ENCODE measurements at regions not wholly inside any gene's neighbourhood (a gene's known extent, or its start where the extent isn't known, plus 50 kb on each side); places are given as distances from the start of the nearest gene placed in this dataset.
A peak's percentile ranks its signal among the peaks of the same experiment; 100 is the strongest.

GRCh38 chr4:14184265-14184664, 556.7 kb upstream of the BOD1L1 start:
- DNase-seq, result no peak

GRCh38 chr4:14184767-14185166, 557.2 kb upstream of the BOD1L1 start:
- no peak for DNase-seq

DNA sequence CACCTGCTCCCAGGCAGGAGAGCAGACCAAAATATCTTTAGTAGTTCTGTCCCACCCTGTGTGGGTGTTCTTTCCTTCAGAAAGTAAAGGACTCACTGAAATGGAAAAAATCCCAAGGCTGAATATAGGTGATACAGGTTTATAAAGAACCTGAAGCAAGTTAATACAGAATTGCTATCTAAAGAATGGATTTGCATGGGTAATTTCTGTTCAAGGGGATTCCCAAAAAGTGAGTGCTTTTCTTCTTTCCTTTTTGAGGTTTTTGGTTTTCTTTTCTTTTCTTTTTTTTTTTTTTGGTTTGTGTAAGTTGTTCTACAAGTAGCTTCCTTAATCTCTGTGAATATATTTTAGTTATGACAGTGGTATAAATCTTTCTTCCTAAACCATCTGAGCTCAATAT, 560.7 kb upstream of the BOD1L1 start:
- DNase-seq, result no peak

GRCh38 chr4:14193601-14194000, 566.1 kb upstream of the BOD1L1 start:
- no peak for DNase-seq

DNA sequence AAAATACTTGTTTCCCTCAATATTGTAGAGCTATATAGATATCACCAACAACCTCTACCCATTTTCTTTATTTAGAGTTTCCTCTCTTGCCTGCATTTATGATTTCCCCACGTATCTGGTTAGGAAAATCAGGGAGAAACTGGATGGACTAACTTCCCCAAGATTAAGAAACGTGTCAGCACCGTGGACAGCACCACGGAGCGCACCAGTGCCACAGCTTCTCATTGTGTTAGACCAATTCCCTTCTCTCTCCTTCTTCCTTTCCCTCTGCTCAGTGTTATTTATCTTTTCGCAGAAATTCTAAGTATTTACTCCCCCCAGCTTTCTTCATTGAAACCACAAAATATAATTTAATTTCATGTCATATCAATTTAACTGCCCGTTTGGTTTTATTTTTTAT, 568.6 kb upstream of the BOD1L1 start:
- DNase-seq, result peak; percentile 3

GRCh38 chr4:14215116-14215770, 587.7 kb upstream of the BOD1L1 start:
- DNase-seq, result no peak

GRCh38 chr4:14217401-14217800, 589.9 kb upstream of the BOD1L1 start:
- DNase-seq, result no peak

DNA sequence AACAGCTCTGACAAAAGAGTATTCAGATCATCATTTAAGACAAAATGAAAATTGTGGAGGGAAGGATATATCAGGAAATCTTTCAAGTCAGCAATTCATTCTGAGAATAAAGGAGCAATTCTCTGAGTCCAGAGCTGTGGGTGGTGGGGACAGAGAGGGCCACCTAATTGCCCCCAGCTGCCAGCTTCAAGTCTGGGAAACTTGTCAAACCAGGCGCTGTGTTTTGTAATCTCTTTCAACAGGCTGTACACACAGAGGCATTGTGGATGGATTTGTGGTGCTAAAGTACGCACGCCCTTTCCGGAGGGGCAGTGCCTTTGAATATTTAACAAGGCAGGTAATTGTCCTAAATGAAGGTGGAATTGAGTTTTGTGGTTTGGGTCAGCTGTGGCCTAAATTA, 591.1 kb upstream of the BOD1L1 start:
- no peak for DNase-seq

- no peak for DNase-seq
Observed at GRCh38 chr4:14221176-14221575, 593.7 kb upstream of the BOD1L1 start.

GRCh38 chr4:14222377-14223029, 595.0 kb upstream of the BOD1L1 start:
- no peak for DNase-seq

GRCh38 chr4:14223461-14223860, 595.9 kb upstream of the BOD1L1 start:
- no peak for DNase-seq

GRCh38 chr4:14225688-14226207, 598.2 kb upstream of the BOD1L1 start:
- no peak for DNase-seq

GRCh38 chr4:14233126-14233525, 605.6 kb upstream of the BOD1L1 start:
- no peak for DNase-seq

DNA sequence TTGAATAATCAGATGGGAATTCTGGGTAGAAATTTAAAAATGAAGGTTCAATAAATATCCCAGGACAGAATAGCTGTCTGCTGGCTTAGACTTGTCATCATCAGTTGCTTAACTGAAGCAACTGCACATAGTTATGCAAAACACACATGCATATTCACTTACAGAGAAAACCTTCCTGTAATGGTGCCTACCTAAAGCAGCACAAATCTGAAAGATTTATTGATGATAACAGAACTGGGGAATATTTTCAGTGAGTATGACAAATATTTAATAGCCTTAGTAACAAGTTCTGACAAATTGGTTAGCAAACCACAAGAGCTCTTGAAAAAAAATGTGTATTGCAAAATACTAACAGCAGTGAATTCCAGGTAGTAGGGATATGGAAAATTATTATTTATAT, 606.8 kb upstream of the BOD1L1 start:
- DNase-seq, result no peak

DNA sequence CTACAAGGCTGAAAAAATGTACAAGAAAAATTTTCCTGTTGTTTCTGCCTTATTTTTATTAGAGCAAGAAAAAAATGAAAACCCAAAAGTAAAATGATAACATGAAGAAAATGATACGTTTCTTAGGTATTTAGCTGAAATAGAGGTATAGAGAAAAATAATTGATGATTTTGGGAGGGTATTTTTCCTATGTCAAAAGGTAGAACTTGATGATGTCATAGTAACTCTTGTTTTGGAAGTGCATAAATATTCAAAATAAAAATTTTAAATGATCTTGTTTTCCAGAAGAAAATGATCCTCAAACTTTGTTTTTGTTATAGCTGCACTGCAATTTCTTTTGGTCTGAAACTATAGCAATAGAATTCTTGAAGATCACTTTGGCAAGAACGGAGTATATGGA, 608.8 kb upstream of the BOD1L1 start:
- no peak for DNase-seq

DNA sequence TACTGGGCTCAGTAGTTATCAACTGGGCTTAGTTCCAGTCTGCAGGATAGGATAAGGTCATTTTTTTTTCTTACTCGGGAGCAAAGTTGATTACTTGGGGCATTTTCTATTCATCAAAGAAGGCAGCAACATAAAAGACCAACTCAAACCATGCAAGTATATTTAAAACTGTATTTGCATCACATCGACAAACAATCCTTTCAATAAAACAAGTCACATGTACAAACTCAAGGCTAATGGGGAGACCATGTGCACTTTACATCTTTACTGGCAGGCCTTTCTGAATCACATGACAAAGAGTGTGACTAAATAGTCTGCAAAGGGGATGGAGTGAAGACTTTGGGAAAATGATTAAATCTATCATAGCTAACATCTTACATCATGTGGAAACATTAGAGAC, 610.4 kb upstream of the BOD1L1 start:
- no peak for DNase-seq

DNA sequence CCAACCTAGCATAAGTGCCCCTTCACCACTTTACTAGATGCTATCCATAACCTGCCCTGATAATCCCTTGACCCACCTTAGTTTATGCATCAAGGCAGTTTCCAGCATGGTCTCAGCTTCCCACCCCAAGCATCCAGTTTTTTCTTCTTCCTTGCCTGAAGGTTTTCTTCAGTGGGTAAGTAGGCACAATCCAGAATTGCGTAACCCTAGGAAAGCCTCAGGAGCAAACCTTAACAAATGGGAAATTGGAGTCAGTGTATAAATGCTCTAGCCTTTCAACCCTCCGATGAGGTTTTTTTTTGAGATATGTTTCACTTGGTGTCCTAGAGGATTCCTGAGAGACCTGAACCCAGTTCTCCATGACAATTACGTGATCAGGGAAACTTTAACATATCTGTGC, 614.0 kb upstream of the BOD1L1 start:
- DNase-seq, result no peak

- DNase-seq, result no peak
Observed at GRCh38 chr4:14247767-14248166, 620.2 kb upstream of the BOD1L1 start.

GRCh38 chr4:14249226-14249625, 621.7 kb upstream of the BOD1L1 start:
- DNase-seq, result no peak

DNA sequence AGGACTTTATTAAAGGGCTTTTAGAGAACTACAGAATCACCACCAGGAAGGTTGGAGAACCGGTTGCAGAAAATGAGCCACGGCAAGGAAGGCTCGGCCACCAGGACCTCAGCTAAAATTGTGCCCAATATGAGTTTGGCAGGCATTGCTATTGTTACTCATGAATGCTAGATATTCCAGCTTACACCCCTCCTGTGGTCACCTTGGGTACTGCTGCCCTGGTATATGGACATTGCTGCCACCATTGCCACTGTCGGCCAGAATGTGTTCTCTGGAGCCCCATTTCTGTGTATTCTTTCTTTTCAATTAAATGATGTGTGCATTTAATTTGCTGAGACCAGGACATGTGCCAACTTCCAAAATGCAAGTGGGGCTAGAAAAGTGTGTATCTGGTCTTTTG, 626.7 kb upstream of the BOD1L1 start:
- peak; percentile 4 for DNase-seq

DNA sequence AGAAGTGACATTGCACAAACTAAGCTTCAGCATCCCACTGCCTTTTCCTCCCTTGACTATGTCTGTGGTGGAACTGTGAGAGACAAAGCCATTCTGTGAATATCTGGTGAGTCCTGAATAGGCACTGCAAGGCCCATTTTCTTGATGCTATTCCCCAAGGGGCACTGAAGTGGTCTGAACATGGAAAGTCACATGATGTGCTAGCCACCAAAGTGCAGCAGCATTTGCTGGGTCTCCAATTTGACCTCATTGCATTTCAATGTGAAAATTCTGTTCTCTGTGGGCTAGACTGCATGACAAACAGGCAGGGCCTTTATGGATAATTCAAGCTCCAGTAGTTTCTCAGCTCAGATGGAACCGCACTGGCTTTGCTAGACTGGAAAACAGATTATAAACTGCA, 627.4 kb upstream of the BOD1L1 start:
- no peak for DNase-seq

DNA sequence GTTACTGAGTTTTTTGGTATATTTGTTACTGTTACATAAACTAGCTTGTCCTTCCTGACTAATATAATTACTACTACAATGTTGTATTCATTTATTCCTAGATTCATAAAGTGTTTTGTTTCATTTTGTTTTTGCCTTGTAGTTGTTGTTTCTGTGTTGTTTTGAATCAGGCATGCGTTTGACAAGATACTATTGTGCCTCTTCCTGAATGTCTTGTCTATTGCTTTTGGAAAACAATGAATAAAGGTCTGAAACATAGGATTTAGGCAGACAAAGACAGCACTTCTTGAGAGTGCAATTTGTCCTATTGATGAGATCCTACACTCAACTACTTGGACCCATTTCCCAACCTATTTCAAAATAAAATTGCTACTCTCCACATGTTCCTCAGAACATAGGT, 630.4 kb upstream of the BOD1L1 start:
- DNase-seq, result no peak

- no peak for DNase-seq
Observed at GRCh38 chr4:14259936-14260335, 632.4 kb upstream of the BOD1L1 start.

GRCh38 chr4:14260591-14260990, 633.1 kb upstream of the BOD1L1 start:
- DNase-seq, result no peak

- DNase-seq, result no peak
Observed at GRCh38 chr4:14262221-14262620, 634.7 kb upstream of the BOD1L1 start.

Measured in stimulated activated CD4-positive, alpha-beta T cell treated with anti-CD3 and anti-CD28 coated beads, Interleukin-4, amount 100 ng/mL, for 1 hour (primary cell).